Panc1 (cell line): ENCODE measurements at regions not wholly inside any gene's neighbourhood (a gene's known extent, or its start where the extent isn't known, plus 50 kb on each side); places are given as distances from the start of the nearest gene placed in this dataset.

Source experiments
- ATAC-seq: fragments of 200-7000 bp; cut with Tn5 transposase; 2 replicates; pipeline ENCODE4 v1.9.1; 2020; ENCODE audit warnings: mild to moderate bottlenecking, moderate library complexity
- BruUV-seq: library from RNA; stranded (reverse); fragments of 400-500 nt; replicated peaks from 2 replicates; lab custom pipeline; 2021; lab: Mats Ljungman, UMichigan
- CTCF ChIA-PET: fragments of 300-600 bp; sonication (Branson Sonifier 250); formaldehyde crosslinking; loops from one replicate; lab custom pipeline; 2022; ENCODE audit warnings: antibody characterized with exemption; lab: Charles Lee
- POLR2A ChIA-PET: fragments of 300-600 bp; sonication (Branson Sonifier 250); formaldehyde crosslinking; loops from one replicate; lab custom pipeline; 2022; ENCODE audit warnings: antibody characterized with exemption; lab: Charles Lee
- DNase-seq: peaks from one replicate; pipeline ENCODE4 v3.0.0-alpha.2; 2010; ENCODE audit warnings: low read depth, low spot score
- H3K27ac ChIP-seq: 2 replicates; pipeline ENCODE4 v1.5.1; 2011; ENCODE audit warnings: mild to moderate bottlenecking, low read length, inconsistent platforms
- H3K27me3 ChIP-seq: fragments of 200-500 bp; sonication (Bioruptor generic); 2 replicates; pipeline ENCODE4 v1.6.0; 2014; ENCODE audit warnings: low read length, inconsistent platforms; ENCODE audit not compliant: control insufficient read depth, insufficient read depth
- H3K36me3 ChIP-seq: fragments of 200-500 bp; sonication (Bioruptor generic); 2 replicates; pipeline ENCODE4 v1.5.1; 2014; ENCODE audit warnings: inconsistent platforms, mild to moderate bottlenecking, low read length, moderate library complexity; ENCODE audit not compliant: control insufficient read depth, insufficient read depth
- H3K4me1 ChIP-seq: 2 replicates; pipeline ENCODE4 v1.5.1; 2011; ENCODE audit warnings: inconsistent platforms, mild to moderate bottlenecking, low read length, moderate library complexity; ENCODE audit not compliant: control insufficient read depth, insufficient read depth
- H3K4me3 ChIP-seq, 2 experiments: 2 replicates each; pipeline ENCODE4 v1.5.1; 2011 to 2012; ENCODE audit warnings: low read depth in 2 of 2, low read length in 2 of 2, mild to moderate bottlenecking in 2 of 2, inconsistent platforms in 1 of 2, moderate library complexity in 1 of 2
- H3K9me3 ChIP-seq: fragments of 200-500 bp; sonication (Bioruptor generic); 2 replicates; pipeline ENCODE4 v1.5.1; 2014; ENCODE audit warnings: low read depth, mild to moderate bottlenecking, inconsistent platforms, low read length, moderate library complexity; ENCODE audit not compliant: control insufficient read depth, insufficient read depth
- POLR2AphosphoS5 ChIP-seq: IDR thresholded peaks from 2 replicates; pipeline ENCODE4 v1.6.1; 2012; ENCODE audit warnings: mild to moderate bottlenecking, low read depth, low read length, moderate library complexity
- SIN3A ChIP-seq: IDR thresholded peaks from 2 replicates; pipeline ENCODE4 v1.6.1; 2012; ENCODE audit warnings: low read depth, mild to moderate bottlenecking, low read length, moderate library complexity, borderline replicate concordance; ENCODE audit not compliant: insufficient read depth
- TCF7L2 ChIP-seq: IDR thresholded peaks from 2 replicates; pipeline ENCODE4 v1.6.1; 2011; ENCODE audit warnings: mild to moderate bottlenecking, low read depth, low read length, inconsistent platforms
- in situ Hi-C: cut with HindIII; loops from 2 replicates; pipeline ENCODE4 v1.10.0; 2016; ENCODE audit warnings: low sequenced_read_pairs, low pct_unique_long_range_greater_than_20kb
- intact Hi-C: fragments of 100-400 bp; cut with micrococcal nuclease; formaldehyde crosslinking; loops from one replicate; pipeline ENCODE4 v1.10.0; 2022; ENCODE audit not compliant: unreplicated experiment
- TF ChIP-seq, protein P1 (sequence below): fragments of 450-650 bp; IDR thresholded peaks from 2 replicates; pipeline ENCODE4 v1.5.1; 2017; ENCODE audit warnings: mild to moderate bottlenecking
- TF ChIP-seq, protein P2 (sequence below), 2 experiments: IDR thresholded peaks; 2 replicates each; pipeline ENCODE4 v1.6.1; 2011 to 2012; ENCODE audit warnings: low read depth in 2 of 2, control low read depth in 1 of 2, low read length in 1 of 2, mild to moderate bottlenecking in 1 of 2, moderate library complexity in 1 of 2; ENCODE audit not compliant: insufficient read depth in 1 of 2

DNA sequence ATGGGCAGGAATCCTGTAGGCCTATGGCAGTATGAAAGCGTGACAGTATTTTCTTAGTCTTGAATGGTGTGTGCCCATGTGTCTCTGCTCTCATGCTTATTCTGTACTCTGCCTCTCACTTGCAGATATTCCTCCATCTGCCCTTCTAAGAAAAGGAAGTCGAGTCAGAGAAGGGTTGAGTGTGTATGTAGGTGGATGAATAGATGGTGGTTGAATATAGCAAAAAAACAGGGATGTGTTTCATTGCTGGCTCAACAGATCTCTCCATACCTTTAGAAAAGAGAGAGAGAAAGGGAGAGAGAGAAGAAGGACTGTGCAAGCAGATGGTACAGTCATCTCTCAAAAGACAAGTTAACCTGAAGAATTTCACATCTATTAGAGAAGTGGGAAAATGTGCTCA is 381.5 kb downstream of the FBXW7 start:
- Histone ChIP-seq H3K27ac (no peak overlapping the region), H3K9me3 (no peaks in the 10 kb centered on the region), H3K4me3 (no peak overlapping the region), H3K36me3 (no peaks in the 10 kb centered on the region), H3K4me1 (no peaks in the 10 kb centered on the region), H3K27me3 (no peaks in the 10 kb centered on the region; the same call in 1 of the 2 replicates)
- no TSS peak for BruUV-seq
- POLR2A ChIA-PET: no interaction called here
- CTCF ChIA-PET: no interaction called here
- ATAC-seq: no peak
- DNase-seq: no peak
- intact Hi-C loops (no loop called here), in situ Hi-C loops (no loop called here)
- TF ChIP-seq POLR2AphosphoS5 (no peak), TCF7L2 (no peak), SIN3A (no peak)
- TF ChIP-seq, protein P1, sequence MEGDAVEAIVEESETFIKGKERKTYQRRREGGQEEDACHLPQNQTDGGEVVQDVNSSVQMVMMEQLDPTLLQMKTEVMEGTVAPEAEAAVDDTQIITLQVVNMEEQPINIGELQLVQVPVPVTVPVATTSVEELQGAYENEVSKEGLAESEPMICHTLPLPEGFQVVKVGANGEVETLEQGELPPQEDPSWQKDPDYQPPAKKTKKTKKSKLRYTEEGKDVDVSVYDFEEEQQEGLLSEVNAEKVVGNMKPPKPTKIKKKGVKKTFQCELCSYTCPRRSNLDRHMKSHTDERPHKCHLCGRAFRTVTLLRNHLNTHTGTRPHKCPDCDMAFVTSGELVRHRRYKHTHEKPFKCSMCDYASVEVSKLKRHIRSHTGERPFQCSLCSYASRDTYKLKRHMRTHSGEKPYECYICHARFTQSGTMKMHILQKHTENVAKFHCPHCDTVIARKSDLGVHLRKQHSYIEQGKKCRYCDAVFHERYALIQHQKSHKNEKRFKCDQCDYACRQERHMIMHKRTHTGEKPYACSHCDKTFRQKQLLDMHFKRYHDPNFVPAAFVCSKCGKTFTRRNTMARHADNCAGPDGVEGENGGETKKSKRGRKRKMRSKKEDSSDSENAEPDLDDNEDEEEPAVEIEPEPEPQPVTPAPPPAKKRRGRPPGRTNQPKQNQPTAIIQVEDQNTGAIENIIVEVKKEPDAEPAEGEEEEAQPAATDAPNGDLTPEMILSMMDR: no peak
- TF ChIP-seq, protein P2, sequence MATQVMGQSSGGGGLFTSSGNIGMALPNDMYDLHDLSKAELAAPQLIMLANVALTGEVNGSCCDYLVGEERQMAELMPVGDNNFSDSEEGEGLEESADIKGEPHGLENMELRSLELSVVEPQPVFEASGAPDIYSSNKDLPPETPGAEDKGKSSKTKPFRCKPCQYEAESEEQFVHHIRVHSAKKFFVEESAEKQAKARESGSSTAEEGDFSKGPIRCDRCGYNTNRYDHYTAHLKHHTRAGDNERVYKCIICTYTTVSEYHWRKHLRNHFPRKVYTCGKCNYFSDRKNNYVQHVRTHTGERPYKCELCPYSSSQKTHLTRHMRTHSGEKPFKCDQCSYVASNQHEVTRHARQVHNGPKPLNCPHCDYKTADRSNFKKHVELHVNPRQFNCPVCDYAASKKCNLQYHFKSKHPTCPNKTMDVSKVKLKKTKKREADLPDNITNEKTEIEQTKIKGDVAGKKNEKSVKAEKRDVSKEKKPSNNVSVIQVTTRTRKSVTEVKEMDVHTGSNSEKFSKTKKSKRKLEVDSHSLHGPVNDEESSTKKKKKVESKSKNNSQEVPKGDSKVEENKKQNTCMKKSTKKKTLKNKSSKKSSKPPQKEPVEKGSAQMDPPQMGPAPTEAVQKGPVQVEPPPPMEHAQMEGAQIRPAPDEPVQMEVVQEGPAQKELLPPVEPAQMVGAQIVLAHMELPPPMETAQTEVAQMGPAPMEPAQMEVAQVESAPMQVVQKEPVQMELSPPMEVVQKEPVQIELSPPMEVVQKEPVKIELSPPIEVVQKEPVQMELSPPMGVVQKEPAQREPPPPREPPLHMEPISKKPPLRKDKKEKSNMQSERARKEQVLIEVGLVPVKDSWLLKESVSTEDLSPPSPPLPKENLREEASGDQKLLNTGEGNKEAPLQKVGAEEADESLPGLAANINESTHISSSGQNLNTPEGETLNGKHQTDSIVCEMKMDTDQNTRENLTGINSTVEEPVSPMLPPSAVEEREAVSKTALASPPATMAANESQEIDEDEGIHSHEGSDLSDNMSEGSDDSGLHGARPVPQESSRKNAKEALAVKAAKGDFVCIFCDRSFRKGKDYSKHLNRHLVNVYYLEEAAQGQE (IDR thresholded peaks at IDR 0.05; ENCODE audit: insufficient read depth in 1 of 2, low read depth in 2 of 2, low read length in 1 of 2): no peak

DNA sequence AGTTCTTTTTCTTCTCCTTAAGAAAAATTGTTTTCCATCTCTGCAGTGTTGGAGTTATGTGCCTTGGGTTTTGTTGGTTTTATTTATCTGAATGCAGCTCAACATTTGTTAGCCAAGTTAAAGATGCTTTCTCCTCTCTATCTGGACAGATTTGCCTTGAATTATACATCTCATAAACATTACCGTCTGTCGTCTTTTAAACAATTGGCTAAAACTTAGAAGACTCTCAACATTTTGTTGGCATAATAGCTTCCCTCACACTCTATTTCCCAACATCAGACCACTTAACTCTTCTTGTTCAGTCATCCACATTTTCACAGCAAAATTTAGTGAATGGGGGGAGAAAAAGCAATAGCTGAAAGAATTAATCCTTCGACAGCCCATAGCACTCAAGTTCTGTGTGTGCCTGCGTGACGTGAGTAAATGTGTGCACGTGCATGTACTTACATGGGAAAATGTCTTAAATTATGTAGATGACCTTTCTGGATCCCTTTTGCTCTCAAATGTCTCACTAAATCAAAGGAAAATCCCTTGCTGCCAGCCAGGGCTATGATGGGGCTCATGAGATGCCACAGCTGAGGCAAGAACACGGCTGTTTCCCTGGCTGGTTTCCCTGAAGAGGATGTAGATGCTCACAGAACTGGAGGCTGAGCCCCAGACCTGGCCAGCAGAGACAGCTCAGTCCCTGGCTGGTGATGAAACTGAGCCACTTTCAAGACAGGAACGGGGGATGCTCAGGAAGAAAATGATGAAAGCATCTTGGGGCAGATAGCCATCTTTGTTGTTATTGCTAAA is 382.2 kb downstream of the FBXW7 start:
- ATAC-seq (no peak), DNase-seq (no peak)
- Histone ChIP-seq H3K4me1 (no peaks in the 10 kb centered on the region), H3K4me3 (no peak overlapping the region), H3K9me3 (no peaks in the 10 kb centered on the region), H3K27me3 (no peaks in the 10 kb centered on the region), H3K36me3 (no peaks in the 10 kb centered on the region), H3K27ac (no peak overlapping the region)
- in situ Hi-C loops: no loop called here
- TF ChIP-seq TCF7L2 (no peak), POLR2AphosphoS5 (no peak)
- TF ChIP-seq, protein P2 (IDR thresholded peaks at IDR 0.05; ENCODE audit: insufficient read depth in 1 of 2, low read depth in 2 of 2, low read length in 1 of 2): no peak
- no TSS peak for BruUV-seq
- intact Hi-C loops: no loop called here
- ChIA-PET CTCF (no interaction called here), POLR2A (no interaction called here)
